GM21723 (cell line): ENCODE measurements at regions not wholly inside any gene's neighbourhood (a gene's known extent, or its start where the extent isn't known, plus 50 kb on each side); places are given as distances from the start of the nearest gene placed in this dataset.
"Not testable (repeated sequence)": the region's sequence is repeated elsewhere in the genome, so short reads cannot be mapped to it uniquely, and the experiment has no call there.

Experiments
- ATAC-seq: cut with Tn5 transposase; IDR thresholded peaks from one replicate; pipeline ENCODE4 v1.9.1; 2021; ENCODE audit warnings: mild to moderate bottlenecking, moderate library complexity; ENCODE audit not compliant: unreplicated experiment

- ATAC-seq, result no peak
These were observed 281.6 kb downstream of the SLC7A11 start for GRCh38 chr4:137960371-137961050.

DNA sequence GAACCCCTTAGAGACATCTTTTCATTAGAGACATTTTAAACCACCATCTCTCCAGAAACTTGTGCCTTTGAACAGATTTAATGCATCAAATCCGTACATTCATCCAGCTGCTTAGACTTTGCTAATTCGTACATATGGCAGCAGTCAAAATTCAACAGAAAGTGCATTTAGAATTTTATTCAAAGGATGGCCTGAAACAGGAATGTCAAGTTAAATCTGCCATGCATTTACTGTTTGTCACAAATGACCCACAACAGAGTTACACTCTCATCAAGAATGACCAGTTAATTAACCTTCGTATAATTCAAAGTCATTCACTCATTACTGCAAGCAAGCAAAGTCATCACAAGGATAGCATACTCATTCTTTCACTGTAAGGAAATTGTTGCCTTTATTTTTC, 284.3 kb downstream of the SLC7A11 start:
- ATAC-seq, result no peak

GRCh38 chr4:137956256-137956655, 285.9 kb downstream of the SLC7A11 start:
- ATAC-seq, result no peak

GRCh38 chr4:137955595-137955994, 286.6 kb downstream of the SLC7A11 start:
- ATAC-seq, result no peak

- ATAC-seq, result no peak
These were observed 290.0 kb downstream of the SLC7A11 start for GRCh38 chr4:137952116-137952515.

GRCh38 chr4:137950286-137950685, 291.9 kb downstream of the SLC7A11 start:
- ATAC-seq, result no peak

DNA sequence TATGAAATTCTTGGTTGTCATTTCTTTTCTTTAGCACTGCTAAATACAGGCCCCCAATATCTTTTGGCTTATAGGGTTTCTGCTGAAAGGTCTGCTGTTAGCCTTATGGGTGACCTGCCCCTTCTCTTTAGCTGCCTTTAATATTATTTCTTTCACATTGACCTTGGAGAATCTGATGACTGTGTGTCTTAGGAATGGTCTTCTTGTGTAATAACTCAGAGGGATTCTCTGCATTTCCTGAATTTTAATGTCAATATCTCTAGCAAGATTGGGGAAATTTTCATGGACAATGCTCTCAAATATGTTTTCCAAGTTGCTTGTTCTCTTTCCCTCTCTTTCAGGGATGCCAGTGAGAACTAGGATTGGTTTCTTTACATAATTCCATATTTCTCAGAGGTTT, 292.4 kb downstream of the SLC7A11 start:
- ATAC-seq, result no peak

DNA sequence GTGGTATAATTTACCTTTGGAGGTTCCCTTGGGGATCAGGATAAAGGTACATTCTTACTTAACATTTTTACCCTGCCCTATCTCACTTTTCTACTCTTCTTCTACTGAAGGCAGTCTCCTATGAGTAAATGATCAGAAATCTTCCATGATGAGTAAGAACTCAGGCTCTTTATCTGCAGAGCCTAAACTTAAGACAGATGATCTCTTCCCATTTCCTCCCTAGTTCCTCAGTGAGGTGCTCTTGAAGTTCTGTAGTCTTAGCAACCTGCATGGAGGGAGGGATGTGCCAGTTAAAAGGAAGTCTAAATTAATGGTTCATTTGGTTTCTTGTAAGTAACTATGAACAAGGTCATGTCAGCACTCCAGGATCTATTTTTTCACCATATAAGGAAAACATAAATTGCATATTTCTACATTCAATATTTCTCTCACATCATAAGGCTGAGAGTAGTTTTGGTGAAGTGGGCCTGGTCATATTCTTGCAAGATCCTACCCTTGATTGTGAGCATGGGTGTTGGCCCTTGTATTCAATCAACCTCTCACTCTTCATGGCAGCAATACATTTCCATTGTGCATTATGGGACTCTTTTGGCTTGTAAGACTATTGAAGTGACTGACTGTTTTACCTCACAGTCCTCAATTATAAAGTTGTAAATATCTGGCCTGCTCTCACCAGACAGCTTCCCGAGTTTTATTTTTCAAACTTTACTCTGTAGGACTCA, 295.5 kb downstream of the SLC7A11 start:
- ATAC-seq, result no peak

GRCh38 chr4:137942815-137943214, 299.3 kb downstream of the SLC7A11 start:
- ATAC-seq, result not testable (repeated sequence)

DNA sequence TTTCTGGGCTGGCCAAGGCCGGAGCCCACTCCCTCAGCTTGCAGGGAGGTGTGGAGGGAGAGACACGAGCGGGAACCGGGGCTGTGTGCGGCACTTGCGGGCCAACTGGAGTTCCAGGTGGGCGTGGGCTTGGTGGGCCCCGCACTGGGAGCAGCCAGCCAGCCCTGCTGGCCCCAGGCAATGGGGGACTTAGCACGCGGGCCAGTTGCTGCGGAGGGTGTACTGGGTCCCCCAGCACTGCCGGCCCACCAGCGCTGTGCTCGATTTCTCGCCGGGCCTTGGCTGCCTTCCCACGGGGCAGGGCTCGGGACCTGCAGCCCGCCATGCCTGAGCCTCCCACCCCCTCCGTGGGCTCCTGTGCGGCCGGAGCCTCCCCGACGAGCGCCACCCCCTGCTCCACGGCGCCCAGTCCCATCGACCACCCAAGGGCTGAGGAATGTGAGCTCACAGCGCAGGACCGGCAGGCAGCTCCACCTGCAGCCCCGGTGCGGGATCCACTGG, 300.1 kb downstream of the SLC7A11 start:
- ATAC-seq, result not testable (repeated sequence)

GRCh38 chr4:137934911-137935310, 307.2 kb downstream of the SLC7A11 start:
- no peak for ATAC-seq

GRCh38 chr4:137934046-137934445, 308.1 kb downstream of the SLC7A11 start:
- ATAC-seq, result no peak

DNA sequence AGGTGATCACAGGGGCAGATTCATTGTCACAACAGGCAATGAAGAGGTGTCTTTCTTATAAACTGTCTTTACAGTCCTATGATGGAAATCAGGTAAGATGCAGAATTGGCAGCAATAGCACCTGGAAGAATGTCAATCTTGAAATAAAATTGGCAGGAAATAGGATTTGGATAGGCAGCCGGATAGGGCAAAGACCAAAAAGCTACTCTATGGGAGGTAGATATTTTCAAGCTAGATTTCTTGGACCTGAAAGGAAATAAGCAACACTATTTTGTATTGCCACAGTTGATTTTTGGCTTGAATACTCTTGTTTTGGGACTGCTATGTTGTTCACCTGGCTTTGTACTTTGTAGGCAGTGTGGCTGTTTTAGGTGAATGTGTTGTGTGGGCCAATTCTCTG, 314.2 kb downstream of the SLC7A11 start:
- ATAC-seq, result no peak

GRCh38 chr4:137923494-137923893, 318.7 kb downstream of the SLC7A11 start:
- ATAC-seq, result no peak

GRCh38 chr4:137922721-137923120, 319.4 kb downstream of the SLC7A11 start:
- no peak for ATAC-seq

GRCh38 chr4:137909529-137910309, 332.4 kb downstream of the SLC7A11 start:
- no peak for ATAC-seq

- no peak for ATAC-seq
These were observed 336.2 kb downstream of the SLC7A11 start for GRCh38 chr4:137905930-137906329.

GRCh38 chr4:137901114-137901513, 341.0 kb downstream of the SLC7A11 start:
- ATAC-seq, result no peak

GRCh38 chr4:137896221-137896737, 345.9 kb downstream of the SLC7A11 start:
- ATAC-seq, result no peak

DNA sequence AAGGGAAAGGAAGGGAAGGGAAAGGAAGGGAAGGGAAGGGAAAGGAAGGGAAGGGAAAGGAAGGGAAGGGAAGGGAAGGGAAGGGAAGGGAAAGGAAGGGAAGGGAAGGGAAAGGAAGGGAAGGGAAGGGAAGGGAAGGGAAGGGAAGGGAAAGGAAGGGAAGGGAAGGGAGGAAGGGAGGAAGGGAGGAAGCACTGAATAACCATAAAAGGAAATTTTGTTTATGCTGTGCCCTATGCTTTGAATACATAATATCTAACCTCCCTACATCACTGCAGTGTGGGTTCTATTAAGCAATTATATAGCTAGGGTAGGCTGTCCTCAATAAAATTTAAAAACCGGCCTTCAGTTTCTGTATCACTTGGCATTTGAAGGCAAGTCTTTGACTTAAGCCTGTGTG, 346.6 kb downstream of the SLC7A11 start:
- ATAC-seq, result not testable (repeated sequence)

- ATAC-seq, result no peak
These were observed 350.0 kb downstream of the SLC7A11 start for GRCh38 chr4:137892134-137892533.
